ENCODE measurements at regions not wholly inside any gene's neighbourhood (a gene's known extent, or its start where the extent isn't known, plus 50 kb on each side); places are given as distances from the start of the nearest gene placed in this dataset.

DNA sequence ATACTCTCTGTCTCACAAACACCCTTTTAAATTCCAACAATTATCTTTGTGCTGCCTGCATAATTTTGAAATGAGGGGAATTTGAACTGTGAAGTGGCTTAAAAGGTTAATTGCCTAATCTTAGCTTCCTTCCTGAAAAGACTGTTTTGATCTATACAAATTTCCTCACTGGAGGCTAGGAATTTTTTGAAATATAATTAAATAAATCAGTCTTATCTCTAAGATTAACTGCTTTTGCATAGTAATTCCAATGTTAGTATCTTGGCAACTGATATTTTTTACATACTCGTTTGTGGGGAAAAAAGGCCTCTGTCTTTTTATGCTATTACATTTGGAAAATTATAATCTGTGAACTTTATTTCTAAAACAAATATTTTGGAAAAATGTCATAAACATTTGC, 498.5 kb downstream of the TMTC2 start:
- no peak for DNase-seq

Data from amniotic stem cell (primary cell).